Kidney epithelial cell (primary cell): ENCODE measurements at regions not wholly inside any gene's neighbourhood (a gene's known extent, or its start where the extent isn't known, plus 50 kb on each side); places are given as distances from the start of the nearest gene placed in this dataset.

Experiments
- DNase-seq: peaks from one replicate; pipeline ENCODE4 v3.0.0-alpha.2; 2010; ENCODE audit warnings: low read depth
- H3K27me3 ChIP-seq: 2 replicates; pipeline ENCODE4 v1.6.0; 2011; ENCODE audit warnings: low read length; ENCODE audit not compliant: control insufficient read depth, insufficient read depth
- H3K36me3 ChIP-seq: 2 replicates; pipeline ENCODE4 v1.5.1; 2011; ENCODE audit warnings: low read length; ENCODE audit not compliant: control insufficient read depth, insufficient read depth
- H3K4me3 ChIP-seq: 2 replicates; pipeline ENCODE4 v1.5.1; 2011; ENCODE audit warnings: low read depth, mild to moderate bottlenecking, control low read depth, low read length
- CTCF ChIP-seq: IDR thresholded peaks from 2 replicates; pipeline ENCODE4 v1.5.1; 2011; ENCODE audit warnings: mild to moderate bottlenecking, moderate library complexity, low read length, control low read depth, inconsistent platforms; ENCODE audit not compliant: insufficient read depth, poor library complexity, severe bottlenecking

GRCh38 chr11:127448101-127448500 is 447.5 kb upstream of the KIRREL3 start:
- no peaks in the 10 kb centered on the region for H3K36me3 ChIP-seq
- no peak for DNase-seq
- H3K4me3 ChIP-seq = no peak overlapping the region
- TF ChIP-seq CTCF = no peak
- H3K27me3 ChIP-seq = no peaks in the 10 kb centered on the region

- DNase-seq = no peak
- TF ChIP-seq CTCF = no peak
- Histone ChIP-seq H3K36me3 (no peaks in the 10 kb centered on the region), H3K4me3 (no peak overlapping the region), H3K27me3 (no peaks in the 10 kb centered on the region)
Measured at GRCh38 chr11:127445476-127445875, 444.9 kb upstream of the KIRREL3 start.

- no peaks in the 10 kb centered on the region for H3K36me3 ChIP-seq
- no peak overlapping the region for H3K4me3 ChIP-seq
- TF ChIP-seq CTCF = no peak
- H3K27me3 ChIP-seq = no peaks in the 10 kb centered on the region
- no peak for DNase-seq
Measured at GRCh38 chr11:127443297-127443696, 442.7 kb upstream of the KIRREL3 start.

- Histone ChIP-seq H3K36me3 (no peaks in the 10 kb centered on the region), H3K27me3 (no peaks in the 10 kb centered on the region), H3K4me3 (no peak overlapping the region)
- TF ChIP-seq CTCF = no peak
- no peak for DNase-seq
Measured at GRCh38 chr11:127440616-127441015, 440.0 kb upstream of the KIRREL3 start.

- Histone ChIP-seq H3K36me3 (no peaks in the 10 kb centered on the region), H3K27me3 (no peaks in the 10 kb centered on the region), H3K4me3 (no peak overlapping the region)
- TF ChIP-seq CTCF = no peak
- no peak for DNase-seq
Measured at GRCh38 chr11:127425281-127425680, 424.7 kb upstream of the KIRREL3 start.

GRCh38 chr11:127424661-127425060 is 424.1 kb upstream of the KIRREL3 start:
- TF ChIP-seq CTCF = no peak
- Histone ChIP-seq H3K36me3 (no peaks in the 10 kb centered on the region), H3K27me3 (no peaks in the 10 kb centered on the region), H3K4me3 (no peak overlapping the region)
- no peak for DNase-seq
